ENCODE measurements at regions not wholly inside any gene's neighbourhood (a gene's known extent, or its start where the extent isn't known, plus 50 kb on each side); places are given as distances from the start of the nearest gene placed in this dataset.

DNA sequence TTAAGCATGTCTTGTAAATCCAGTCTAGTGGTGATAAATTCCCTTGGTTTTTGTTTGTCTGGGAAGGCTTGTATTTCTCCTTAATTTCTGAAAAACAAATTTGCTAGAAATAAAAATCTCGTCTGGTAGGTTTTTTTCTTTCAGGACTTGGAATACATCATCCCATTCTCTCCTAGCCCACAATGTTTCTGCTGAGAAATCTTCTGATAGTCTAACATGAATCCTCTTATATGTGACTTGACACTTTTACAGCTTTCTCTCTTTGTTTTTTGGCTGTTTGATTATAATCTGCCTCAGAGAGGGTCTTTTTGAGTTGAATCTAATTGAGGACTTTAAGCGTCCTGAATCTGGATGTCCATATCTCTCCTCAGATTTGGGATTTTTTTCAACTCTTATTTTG, 104.9 kb downstream of the FEM1C start:
- Histone ChIP-seq H3K36me3 (no peaks in the 10 kb centered on the region), H3K4me1 (ENCODE audit: control insufficient read depth in 1 of 2, low read depth in 2 of 2) (no peaks in the 10 kb centered on the region), H3K4me3 (no peak overlapping the region), H3K9me3 (peaks cover 4% of the 10 kb centered on the region), H3K27me3 (replicated peaks; ENCODE audit: insufficient read depth) (no peaks in the 10 kb centered on the region), H3K27ac (no peak overlapping the region)
- TF ChIP-seq, protein P1, sequence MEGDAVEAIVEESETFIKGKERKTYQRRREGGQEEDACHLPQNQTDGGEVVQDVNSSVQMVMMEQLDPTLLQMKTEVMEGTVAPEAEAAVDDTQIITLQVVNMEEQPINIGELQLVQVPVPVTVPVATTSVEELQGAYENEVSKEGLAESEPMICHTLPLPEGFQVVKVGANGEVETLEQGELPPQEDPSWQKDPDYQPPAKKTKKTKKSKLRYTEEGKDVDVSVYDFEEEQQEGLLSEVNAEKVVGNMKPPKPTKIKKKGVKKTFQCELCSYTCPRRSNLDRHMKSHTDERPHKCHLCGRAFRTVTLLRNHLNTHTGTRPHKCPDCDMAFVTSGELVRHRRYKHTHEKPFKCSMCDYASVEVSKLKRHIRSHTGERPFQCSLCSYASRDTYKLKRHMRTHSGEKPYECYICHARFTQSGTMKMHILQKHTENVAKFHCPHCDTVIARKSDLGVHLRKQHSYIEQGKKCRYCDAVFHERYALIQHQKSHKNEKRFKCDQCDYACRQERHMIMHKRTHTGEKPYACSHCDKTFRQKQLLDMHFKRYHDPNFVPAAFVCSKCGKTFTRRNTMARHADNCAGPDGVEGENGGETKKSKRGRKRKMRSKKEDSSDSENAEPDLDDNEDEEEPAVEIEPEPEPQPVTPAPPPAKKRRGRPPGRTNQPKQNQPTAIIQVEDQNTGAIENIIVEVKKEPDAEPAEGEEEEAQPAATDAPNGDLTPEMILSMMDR (IDR thresholded peaks at IDR 0.05) = no peak
- ATAC-seq (ENCODE audit: insufficient number of reproducible peaks, low FRiP score, low read depth) = no peak
- no peak for DNase-seq (ENCODE audit: low spot score)

DNA sequence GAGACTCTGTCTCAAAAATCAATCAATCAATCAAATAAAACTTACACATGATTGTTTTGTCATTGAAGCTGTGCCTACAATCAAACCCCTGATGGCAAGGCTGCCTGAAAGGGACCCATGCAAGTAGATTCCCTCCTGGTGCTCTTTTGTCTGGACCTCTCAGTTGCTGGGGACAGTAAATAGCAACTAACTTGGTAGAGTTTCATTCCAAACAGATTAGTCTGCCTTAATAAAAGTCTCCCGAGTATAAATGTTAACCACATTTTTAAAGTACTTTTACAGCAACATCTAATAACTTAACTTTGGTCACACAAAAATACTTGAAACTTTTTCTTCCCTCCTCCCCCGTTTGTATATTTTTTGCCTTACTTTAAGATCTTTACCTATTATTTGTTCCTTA, 105.5 kb downstream of the FEM1C start:
- ATAC-seq (ENCODE audit: insufficient number of reproducible peaks, low FRiP score, low read depth) = no peak
- Histone ChIP-seq H3K9me3 (peaks cover 4% of the 10 kb centered on the region), H3K36me3 (no peaks in the 10 kb centered on the region), H3K4me3 (no peak overlapping the region), H3K27ac (no peak overlapping the region), H3K27me3 (replicated peaks; ENCODE audit: insufficient read depth) (no peaks in the 10 kb centered on the region), H3K4me1 (ENCODE audit: control insufficient read depth in 1 of 2, low read depth in 2 of 2) (no peaks in the 10 kb centered on the region)
- TF ChIP-seq, protein P1 (IDR thresholded peaks at IDR 0.05) = no peak
- no peak for DNase-seq (ENCODE audit: low spot score)

DNA sequence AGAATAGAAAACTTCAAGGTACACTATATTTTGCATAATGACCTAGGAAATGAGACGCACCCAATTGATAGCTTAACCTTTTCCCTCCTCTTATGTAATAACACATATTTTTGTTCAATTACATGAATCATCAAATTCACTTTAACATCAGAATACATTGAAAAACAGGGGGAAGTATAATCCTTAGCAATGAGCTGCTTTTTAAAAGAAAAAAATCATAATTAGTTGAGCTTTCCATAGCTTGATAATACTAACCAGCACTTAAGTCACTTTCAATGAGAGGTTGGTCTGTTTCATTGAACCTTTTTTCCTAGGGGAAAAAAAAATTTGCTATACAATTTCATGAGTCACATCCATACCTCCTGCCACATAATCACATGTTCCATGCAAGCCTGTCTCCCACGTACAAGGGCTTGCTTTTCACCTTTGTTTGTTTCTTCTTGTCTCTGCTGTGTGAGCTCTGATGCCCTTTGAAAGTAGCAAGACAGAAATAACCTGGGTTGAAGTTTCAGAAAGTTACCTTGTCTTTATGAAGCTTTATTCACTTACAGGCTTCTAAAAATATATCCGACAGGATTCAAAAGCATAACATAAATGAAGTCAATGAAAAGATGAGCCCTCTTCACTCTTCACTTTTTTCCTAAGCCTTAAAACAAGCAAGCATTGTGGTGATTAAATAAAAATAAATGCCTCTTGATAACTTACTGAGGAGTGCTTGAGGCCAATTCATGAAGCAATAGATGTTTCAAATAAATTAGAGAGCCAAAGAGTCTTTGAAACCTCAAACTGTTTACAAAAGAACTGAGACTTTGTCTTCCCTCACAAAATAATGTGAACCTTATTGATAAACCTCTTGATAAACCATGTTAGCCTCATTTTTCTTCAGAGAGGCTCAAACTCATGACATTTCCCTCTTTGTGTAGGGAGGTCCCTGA, 108.5 kb downstream of the FEM1C start:
- Histone ChIP-seq H3K9me3 (peaks cover 4% of the 10 kb centered on the region), H3K36me3 (no peaks in the 10 kb centered on the region), H3K27ac (no peak overlapping the region), H3K4me1 (ENCODE audit: control insufficient read depth in 1 of 2, low read depth in 2 of 2) (no peaks in the 10 kb centered on the region), H3K27me3 (replicated peaks; ENCODE audit: insufficient read depth) (no peaks in the 10 kb centered on the region), H3K4me3 (no peak overlapping the region)
- TF ChIP-seq, protein P1 (IDR thresholded peaks at IDR 0.05) = no peak
- DNase-seq (ENCODE audit: low spot score) (no peak), ATAC-seq (ENCODE audit: insufficient number of reproducible peaks, low FRiP score, low read depth) (no peak)

DNA sequence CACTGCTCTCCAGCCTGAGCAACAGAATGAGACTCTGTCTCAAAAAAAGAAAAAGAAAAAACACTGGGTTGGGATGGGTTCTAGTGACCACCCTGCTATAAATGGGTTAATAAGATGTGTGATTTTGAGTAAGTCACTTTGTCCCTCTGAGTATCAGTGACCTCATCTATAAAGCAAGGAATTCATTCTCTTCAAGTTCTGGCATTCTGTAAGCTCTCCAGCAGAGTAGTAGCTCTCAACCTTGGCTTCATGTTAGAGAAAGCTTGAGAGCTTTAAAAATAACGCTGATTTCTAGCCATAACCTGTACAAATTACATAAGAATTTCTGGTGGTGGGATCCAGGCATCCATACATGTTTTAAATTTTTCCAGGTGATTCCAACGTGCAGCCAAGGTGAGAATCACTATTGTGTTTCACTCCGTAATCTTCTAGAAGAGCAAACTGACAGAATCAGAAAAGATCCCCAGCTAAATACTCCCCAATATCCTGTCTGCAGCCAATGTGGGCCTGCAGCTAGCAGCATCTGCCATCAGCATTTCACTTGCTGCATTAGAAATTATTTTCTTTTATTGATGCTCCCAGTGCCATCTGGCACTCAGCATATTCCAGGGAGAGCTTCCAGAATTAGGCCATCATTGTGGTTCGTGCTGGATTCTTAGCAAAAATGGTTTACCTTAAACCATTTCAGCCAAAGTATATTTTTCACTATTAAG, 109.4 kb downstream of the FEM1C start:
- no peak for ATAC-seq (ENCODE audit: insufficient number of reproducible peaks, low FRiP score, low read depth)
- no peak for DNase-seq (ENCODE audit: low spot score)
- TF ChIP-seq, protein P1 (IDR thresholded peaks at IDR 0.05) = no peak

DNA sequence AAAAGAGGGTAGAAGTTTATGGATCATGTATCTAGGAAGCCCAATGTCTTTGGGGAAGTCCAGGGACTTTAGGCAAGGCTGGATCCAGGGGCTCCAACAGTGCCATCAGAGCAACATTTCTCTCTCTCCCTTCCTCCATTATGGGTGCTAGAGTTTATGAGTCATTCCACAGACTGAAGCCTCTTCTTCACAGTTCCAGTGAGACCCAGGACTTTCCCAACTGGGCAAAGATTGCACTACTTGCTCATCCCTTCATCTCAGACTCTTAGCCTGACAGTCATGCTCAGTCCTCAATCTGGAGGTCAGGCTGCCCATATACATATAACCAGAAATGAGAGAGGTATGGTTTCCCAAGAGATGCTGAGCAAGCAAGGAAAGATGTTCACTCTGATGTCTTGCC, 110.7 kb downstream of the FEM1C start:
- ATAC-seq (ENCODE audit: insufficient number of reproducible peaks, low FRiP score, low read depth) (no peak), DNase-seq (ENCODE audit: low spot score) (no peak)
- Histone ChIP-seq H3K27me3 (replicated peaks; ENCODE audit: insufficient read depth) (no peaks in the 10 kb centered on the region), H3K4me1 (ENCODE audit: control insufficient read depth in 1 of 2, low read depth in 2 of 2) (no peaks in the 10 kb centered on the region), H3K4me3 (no peak overlapping the region), H3K27ac (no peak overlapping the region), H3K9me3 (no peaks in the 10 kb centered on the region), H3K36me3 (no peaks in the 10 kb centered on the region)
- TF ChIP-seq, protein P1 (IDR thresholded peaks at IDR 0.05) = no peak

More for the DNA sequence above, 109.4 kb downstream of the FEM1C start:
- Histone ChIP-seq H3K4me3 (no peak overlapping the region), H3K27ac (no peak overlapping the region), H3K4me1 (ENCODE audit: control insufficient read depth in 1 of 2, low read depth in 2 of 2) (no peaks in the 10 kb centered on the region), H3K27me3 (replicated peaks; ENCODE audit: insufficient read depth) (no peaks in the 10 kb centered on the region), H3K9me3 (peaks cover 4% of the 10 kb centered on the region), H3K36me3 (no peaks in the 10 kb centered on the region)
